GM12878 (cell line): ENCODE measurements at regions not wholly inside any gene's neighbourhood (a gene's known extent, or its start where the extent isn't known, plus 50 kb on each side); places are given as distances from the start of the nearest gene placed in this dataset.

Experiments used
- ATAC-seq: fragments of 200-7000 bp; cut with Tn5 transposase; 3 replicates; pipeline ENCODE4 v1.9.1; 2020; ENCODE audit warnings: mild to moderate bottlenecking, moderate library complexity
- BruUV-seq: library from RNA; stranded (reverse); fragments of 400-500 nt; replicated peaks from 2 replicates; lab custom pipeline; 2021; lab: Mats Ljungman, UMichigan
- CTCF ChIA-PET: fragments of 300-600 bp; sonication (Branson Sonifier 250); formaldehyde crosslinking; extraction: SDS; loops from one replicate; lab custom pipeline; 2021; ENCODE audit warnings: inconsistent platforms; lab: Yijun Ruan, JAX
- POLR2A ChIA-PET: fragments of 350-600 bp; formaldehyde crosslinking; extraction: SDS; loops from one replicate; lab custom pipeline; 2021; ENCODE audit warnings: inconsistent platforms; lab: Charles Lee
- RAD21 ChIA-PET: fragments of 300-600 bp; sonication (Branson Sonifier 250); formaldehyde crosslinking; loops from one replicate; lab custom pipeline; 2023; ENCODE audit warnings: antibody characterized with exemption; ENCODE audit not compliant: unreplicated experiment; lab: Charles Lee
- SMC1A ChIA-PET: fragments of 300-600 bp; sonication (Branson Sonifier 250); formaldehyde crosslinking; loops from one replicate; lab custom pipeline; 2023; ENCODE audit not compliant: unreplicated experiment, uncharacterized antibody; lab: Charles Lee
- DNase-seq: peaks from one replicate; pipeline ENCODE4 v3.0.0-alpha.2; 2011; ENCODE audit warnings: low read depth, low spot score
- FAIRE-seq: peaks from 3 replicates; lab custom pipeline; 2011; peaks lifted over from hg19 to GRCh38; lab: Jason Lieb, UNC
- H2AFZ ChIP-seq: 2 replicates; pipeline ENCODE4 v1.6.0; 2011; ENCODE audit warnings: low read depth, low read length, control low read depth; ENCODE audit not compliant: control insufficient read depth
- H3K27ac ChIP-seq: 2 replicates; pipeline ENCODE4 v1.5.1; 2011; ENCODE audit warnings: control low read depth; ENCODE audit not compliant: control insufficient read depth, insufficient read depth
- H3K27me3 ChIP-seq, 2 experiments: replicated peaks in 1 of 2; 2 replicates each; pipeline versions ENCODE4 v1.6.0 to v1.6.1; 2011; ENCODE audit warnings: low read length in 1 of 2; ENCODE audit not compliant: control insufficient read depth in 2 of 2, insufficient read depth in 2 of 2
- H3K36me3 ChIP-seq, 2 experiments: 2 replicates each; pipeline ENCODE4 v1.5.1; 2011; ENCODE audit warnings: low read length in 1 of 2; ENCODE audit not compliant: control insufficient read depth in 2 of 2, insufficient read depth in 2 of 2
- H3K4me1 ChIP-seq: 2 replicates; pipeline ENCODE4 v1.6.1; 2011; ENCODE audit warnings: mild to moderate bottlenecking, low read length, moderate library complexity, mixed read lengths; ENCODE audit not compliant: control insufficient read depth, insufficient read depth
- H3K4me2 ChIP-seq: 2 replicates; pipeline ENCODE4 v1.6.0; 2011; ENCODE audit warnings: control low read depth; ENCODE audit not compliant: control insufficient read depth, insufficient read depth
- H3K4me3 ChIP-seq: fragments of 200-600 bp; sonication (generic); 2 replicates; pipeline ENCODE4 v1.5.1; 2016
- H3K79me2 ChIP-seq: 2 replicates; pipeline ENCODE4 v1.6.0; 2011; ENCODE audit warnings: low read length; ENCODE audit not compliant: control insufficient read depth, insufficient read depth
- H3K9ac ChIP-seq: 2 replicates; pipeline ENCODE4 v1.8.0; 2011; ENCODE audit warnings: low read length, control low read depth, mixed read lengths; ENCODE audit not compliant: control insufficient read depth, insufficient read depth
- H3K9me3 ChIP-seq: replicated peaks from 3 replicates; pipeline ENCODE4 v1.5.1; 2011; ENCODE audit warnings: mild to moderate bottlenecking, low read length; ENCODE audit not compliant: control insufficient read depth, insufficient read depth
- H4K20me1 ChIP-seq: 2 replicates; pipeline ENCODE4 v1.6.0; 2011; ENCODE audit not compliant: control insufficient read depth, insufficient read depth
- ATF2 ChIP-seq: IDR thresholded peaks from 2 replicates; pipeline ENCODE4 v1.6.1; 2012; ENCODE audit warnings: low read length, inconsistent platforms
- ATF3 ChIP-seq: IDR thresholded peaks from 2 replicates; pipeline ENCODE4 v1.6.1; 2011; ENCODE audit warnings: low read depth, mild to moderate bottlenecking, low read length, moderate library complexity, borderline replicate concordance; ENCODE audit errors: extremely low read depth
- ATF7 ChIP-seq: fragments of 450-650 bp; IDR thresholded peaks from 2 replicates; pipeline ENCODE4 v1.6.1; 2016; ENCODE audit warnings: low read depth, mild to moderate bottlenecking
- ESRRA ChIP-seq: IDR thresholded peaks from 2 replicates; pipeline ENCODE4 v1.6.1; 2012; ENCODE audit warnings: mild to moderate bottlenecking, low read length, improper control_type of control experiment
- NFIC ChIP-seq: IDR thresholded peaks from 2 replicates; pipeline ENCODE4 v1.6.1; 2012; ENCODE audit warnings: low read depth, mild to moderate bottlenecking, inconsistent platforms, low read length, moderate library complexity
- RFX5 ChIP-seq: IDR thresholded peaks from 2 replicates; pipeline ENCODE4 v1.6.1; 2011; ENCODE audit warnings: low read depth, low read length, improper control_type of control experiment
- WRNIP1 ChIP-seq: IDR thresholded peaks from 2 replicates; pipeline ENCODE4 v1.6.1; 2011; ENCODE audit warnings: low read depth, low read length, improper control_type of control experiment, borderline replicate concordance
- WGBS: methylation state at CpG from one replicate; pipeline ENCODE4 v1.1.6; 2016; ENCODE audit warnings: low lambda C conversion rate; ENCODE audit not compliant: insufficient replicate concordance, insufficient coverage; ENCODE audit errors: missing lambda C conversion rate; 5-methylcytosine and 5-hydroxymethylcytosine counted together
- in situ Hi-C: fragments of 300-500 bp; cut with MboI; formaldehyde crosslinking; loops from 9 replicates; pipeline ENCODE4 v1.14.3; 2018; ENCODE audit warnings: mixed read lengths
- intact Hi-C: fragments of 100-400 bp; cut with micrococcal nuclease; formaldehyde crosslinking; loops from one replicate; pipeline ENCODE4 v1.14.2; 2022; ENCODE audit not compliant: unreplicated experiment
- TF ChIP-seq, protein P1 (sequence below): fragments of 450-650 bp; formaldehyde crosslinking; IDR thresholded peaks from 2 replicates; pipeline ENCODE4 v1.4.0; 2022; ENCODE audit warnings: mild to moderate bottlenecking, moderate library complexity

DNA sequence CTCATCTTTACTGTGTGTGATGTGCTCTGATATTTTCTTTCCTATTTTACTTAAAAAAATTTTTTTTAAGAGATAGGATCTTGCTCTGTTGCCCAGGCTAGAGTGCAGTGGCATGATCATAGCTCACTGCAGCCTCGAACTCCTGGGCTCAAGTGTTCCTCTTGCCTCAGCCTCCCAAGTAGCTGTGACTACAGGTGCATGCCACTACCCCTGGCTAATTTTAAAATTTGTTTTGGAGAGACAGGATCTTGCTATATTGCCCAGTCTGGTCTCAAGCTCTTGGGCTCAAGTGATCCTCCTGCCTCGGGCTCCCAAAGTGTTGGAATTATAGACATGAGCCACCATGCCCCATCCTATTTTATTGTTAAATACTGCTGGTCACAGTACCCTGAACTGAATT is 67.4 kb downstream of the FOXD2 start:
- SMC1A ChIA-PET, result no interaction called here
- H3K4me2 ChIP-seq, result no peak overlapping the region
- TF ChIP-seq RFX5 (no peak), WRNIP1 (no peak), ATF2 (no peak), NFIC (no peak), ESRRA (no peak), ATF7 (no peak), ATF3 (no peak)
- TF ChIP-seq, protein P1, sequence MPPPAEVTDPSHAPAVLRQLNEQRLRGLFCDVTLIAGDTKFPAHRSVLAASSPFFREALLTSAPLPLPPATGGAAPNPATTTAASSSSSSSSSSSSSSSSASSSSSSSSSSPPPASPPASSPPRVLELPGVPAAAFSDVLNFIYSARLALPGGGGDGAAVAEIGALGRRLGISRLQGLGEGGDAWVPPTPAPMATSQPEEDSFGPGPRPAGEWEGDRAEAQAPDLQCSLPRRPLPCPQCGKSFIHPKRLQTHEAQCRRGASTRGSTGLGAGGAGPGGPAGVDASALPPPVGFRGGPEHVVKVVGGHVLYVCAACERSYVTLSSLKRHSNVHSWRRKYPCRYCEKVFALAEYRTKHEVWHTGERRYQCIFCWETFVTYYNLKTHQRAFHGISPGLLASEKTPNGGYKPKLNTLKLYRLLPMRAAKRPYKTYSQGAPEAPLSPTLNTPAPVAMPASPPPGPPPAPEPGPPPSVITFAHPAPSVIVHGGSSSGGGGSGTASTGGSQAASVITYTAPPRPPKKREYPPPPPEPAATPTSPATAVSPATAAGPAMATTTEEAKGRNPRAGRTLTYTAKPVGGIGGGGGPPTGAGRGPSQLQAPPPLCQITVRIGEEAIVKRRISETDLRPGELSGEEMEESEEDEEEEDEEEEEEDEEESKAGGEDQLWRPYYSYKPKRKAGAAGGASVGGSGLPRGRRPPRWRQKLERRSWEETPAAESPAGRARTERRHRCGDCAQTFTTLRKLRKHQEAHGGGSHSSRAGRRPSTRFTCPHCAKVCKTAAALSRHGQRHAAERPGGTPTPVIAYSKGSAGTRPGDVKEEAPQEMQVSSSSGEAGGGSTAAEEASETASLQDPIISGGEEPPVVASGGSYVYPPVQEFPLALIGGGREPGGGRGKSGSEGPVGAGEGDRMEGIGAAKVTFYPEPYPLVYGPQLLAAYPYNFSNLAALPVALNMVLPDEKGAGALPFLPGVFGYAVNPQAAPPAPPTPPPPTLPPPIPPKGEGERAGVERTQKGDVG (CRISPR knock-in tag), result no peak
- H3K79me2 ChIP-seq, result no peaks in the 10 kb centered on the region
- WGBS, result 0% methylated on average over 2 of the region's 2 CpGs
- BruUV-seq, result no TSS peak
- H3K4me3 ChIP-seq, result no peak overlapping the region
- H3K4me1 ChIP-seq, result no peaks in the 10 kb centered on the region
- no peak for FAIRE-seq
- no peak overlapping the region for H3K9ac ChIP-seq
- no peak overlapping the region for H2AFZ ChIP-seq
- peaks cover 13 to 20% of the 10 kb centered on the region in 2 experiments for H3K27me3 ChIP-seq
- CTCF ChIA-PET, result interaction anchor here (0.8 kb wide), 1 partner anchor 221 kb away, joined by 3 read pairs; no protein-coding TSS in a partner anchor
- RAD21 ChIA-PET, result no interaction called here
- no peaks in the 10 kb centered on the region; the same call in 2 of the 3 replicates for H3K9me3 ChIP-seq
- H3K27ac ChIP-seq, result no peak overlapping the region
- in situ Hi-C loops, result no loop called here
- H3K36me3 ChIP-seq, result no peaks in the 10 kb centered on the region
- intact Hi-C loops, result no loop called here
- no peak for ATAC-seq
- POLR2A ChIA-PET, result no interaction called here
- H4K20me1 ChIP-seq, result no peaks in the 10 kb centered on the region
- DNase-seq, result no peak
